Thyroid gland (tissue), 4 donors: ENCODE measurements at regions not wholly inside any gene's neighbourhood (a gene's known extent, or its start where the extent isn't known, plus 50 kb on each side); places are given as distances from the start of the nearest gene placed in this dataset.

ENCODE experiments used
- DNase-seq, 2 donors: peaks; one replicate each; pipeline ENCODE4 v3.0.0-alpha.2; 2019
- H3K27ac ChIP-seq, 3 donors: fragments of 200-600 bp; sonication (generic); 1 replicate in 2 of 3; 2 replicates in 1 of 3; pipeline ENCODE4 v1.5.1; 2016 to 2019; ENCODE audit warnings: mild to moderate bottlenecking in 1 of 3, moderate library complexity in 1 of 3
- H3K27me3 ChIP-seq: fragments of 200-600 bp; sonication (generic); one replicate; pipeline ENCODE4 v1.5.1; 2019
- H3K36me3 ChIP-seq, 2 donors: fragments of 200-600 bp; sonication (generic); one replicate each; pipeline ENCODE4 v1.5.1; 2016 to 2019
- H3K4me1 ChIP-seq, 2 donors: fragments of 200-600 bp; sonication (generic); one replicate each; pipeline ENCODE4 v1.5.1; 2017 to 2019
- H3K4me3 ChIP-seq, 3 donors: fragments of 200-600 bp; sonication (generic); replicated peaks in 1 of 3; 1 replicate in 2 of 3; 2 replicates in 1 of 3; pipeline ENCODE4 v1.5.1; 2016; ENCODE audit warnings: mild to moderate bottlenecking in 1 of 3
- H3K9me3 ChIP-seq: fragments of 200-600 bp; sonication (generic); one replicate; pipeline ENCODE4 v1.5.1; 2017
- CTCF ChIP-seq, 6 experiments: fragments of 200-600 bp in 3 of 6; fragments of 450-650 bp in 3 of 6; sonication (generic) in 3 of 6; IDR thresholded peaks; one replicate each; pipeline ENCODE4 v1.5.1; 2016 to 2019; ENCODE audit warnings: antibody characterized with exemption in 6 of 6, mild to moderate bottlenecking in 2 of 6, inconsistent platforms in 1 of 6, moderate library complexity in 1 of 6
- POLR2A ChIP-seq, 2 donors: fragments of 450-650 bp; IDR thresholded peaks; one replicate each; pipeline ENCODE4 v1.6.1; 2017; ENCODE audit warnings: antibody characterized with exemption in 2 of 2, mild to moderate bottlenecking in 2 of 2, moderate library complexity in 1 of 2
- WGBS, 2 donors: methylation state at CpG; one replicate each; pipeline ENCODE4 v1.1.5; 2017; 5-methylcytosine and 5-hydroxymethylcytosine counted together
- intact Hi-C: fragments of 100-400 bp; cut with DNase I; formaldehyde crosslinking; loops from one replicate; pipeline ENCODE4 v1.15.1; 2023

GRCh38 chr7:127486654-127487053 lies 94.1 kb upstream of the ZNF800 start:
- 67 to 70% methylated on average over 3 of the region's 3 CpGs for WGBS, 2 donors
- H3K27me3 ChIP-seq = no peaks in the 10 kb centered on the region
- intact Hi-C loops = no loop called here
- TF ChIP-seq CTCF (IDR thresholded peaks at IDR 0.05) (no peak), POLR2A (IDR thresholded peaks at IDR 0.05) (no peak)
- H3K4me1 ChIP-seq = no peaks in the 10 kb centered on the region
- H3K4me3 ChIP-seq = no peak overlapping the region
- DNase-seq = no peak
- no peaks in the 10 kb centered on the region for H3K9me3 ChIP-seq
- no peak overlapping the region for H3K27ac ChIP-seq
- H3K36me3 ChIP-seq = no peaks in the 10 kb centered on the region

GRCh38 chr7:127485482-127485881 lies 93.0 kb upstream of the ZNF800 start:
- Histone ChIP-seq H3K4me1 (no peaks in the 10 kb centered on the region), H3K4me3 (no peak overlapping the region), H3K27me3 (no peaks in the 10 kb centered on the region), H3K27ac (no peak overlapping the region), H3K9me3 (no peaks in the 10 kb centered on the region), H3K36me3 (no peaks in the 10 kb centered on the region)
- TF ChIP-seq POLR2A (IDR thresholded peaks at IDR 0.05) (no peak), CTCF (IDR thresholded peaks at IDR 0.05) (no peak)
- no peak for DNase-seq
- intact Hi-C loops = no loop called here

- Histone ChIP-seq H3K9me3 (no peaks in the 10 kb centered on the region), H3K27ac (no peak overlapping the region), H3K27me3 (no peaks in the 10 kb centered on the region), H3K4me3 (no peak overlapping the region), H3K36me3 (no peaks in the 10 kb centered on the region), H3K4me1 (no peaks in the 10 kb centered on the region)
- DNase-seq = no peak
- 77 to 82% methylated on average over 6 of the region's 6 CpGs for whole genome bisulfite sequencing, 2 donors
- intact Hi-C loops = no loop called here
- TF ChIP-seq CTCF (IDR thresholded peaks at IDR 0.05) = no peak
- TF ChIP-seq POLR2A (IDR thresholded peaks at IDR 0.05) = no peak
Observed at GRCh38 chr7:127484954-127485353, 92.4 kb upstream of the ZNF800 start.

GRCh38 chr7:127478461-127478860 lies 86.0 kb upstream of the ZNF800 start:
- H3K27me3 ChIP-seq = no peaks in the 10 kb centered on the region
- no peak overlapping the region for H3K4me3 ChIP-seq
- H3K36me3 ChIP-seq = no peaks in the 10 kb centered on the region
- peaks cover 14% of the 10 kb centered on the region in 2 donors for H3K4me1 ChIP-seq
- 87 to 95% methylated on average over 2 of the region's 2 CpGs for WGBS, 2 donors
- TF ChIP-seq CTCF (IDR thresholded peaks at IDR 0.05) (no peak), POLR2A (IDR thresholded peaks at IDR 0.05) (no peak)
- H3K9me3 ChIP-seq = no peaks in the 10 kb centered on the region
- no peak overlapping the region for H3K27ac ChIP-seq
- no peak for DNase-seq
- intact Hi-C loops = no loop called here

GRCh38 chr7:127478024-127478355 lies 85.5 kb upstream of the ZNF800 start:
- 21 to 32% methylated on average over 1 of the region's 1 CpG for WGBS, 2 donors
- H3K27me3 ChIP-seq = no peaks in the 10 kb centered on the region
- H3K4me3 ChIP-seq = no peak overlapping the region
- no peaks in the 10 kb centered on the region for H3K9me3 ChIP-seq
- TF ChIP-seq POLR2A (IDR thresholded peaks at IDR 0.05) = no peak
- TF ChIP-seq CTCF (IDR thresholded peaks at IDR 0.05) = peak in 1 of 6 experiments; percentile 19
- no peak for DNase-seq
- no peak overlapping the region for H3K27ac ChIP-seq
- H3K36me3 ChIP-seq = no peaks in the 10 kb centered on the region
- H3K4me1 ChIP-seq = peaks cover 14% of the 10 kb centered on the region in 2 donors
- intact Hi-C loops = no loop called here
